Kidney epithelial cell (primary cell): ENCODE measurements at regions not wholly inside any gene's neighbourhood (a gene's known extent, or its start where the extent isn't known, plus 50 kb on each side); places are given as distances from the start of the nearest gene placed in this dataset.

Source experiments
- DNase-seq: peaks from one replicate; pipeline ENCODE4 v3.0.0-alpha.2; 2010; ENCODE audit warnings: low read depth
- H3K27me3 ChIP-seq: 2 replicates; pipeline ENCODE4 v1.6.0; 2011; ENCODE audit warnings: low read length; ENCODE audit not compliant: control insufficient read depth, insufficient read depth
- H3K36me3 ChIP-seq: 2 replicates; pipeline ENCODE4 v1.5.1; 2011; ENCODE audit warnings: low read length; ENCODE audit not compliant: control insufficient read depth, insufficient read depth
- H3K4me3 ChIP-seq: 2 replicates; pipeline ENCODE4 v1.5.1; 2011; ENCODE audit warnings: low read depth, mild to moderate bottlenecking, control low read depth, low read length
- CTCF ChIP-seq: IDR thresholded peaks from 2 replicates; pipeline ENCODE4 v1.5.1; 2011; ENCODE audit warnings: mild to moderate bottlenecking, moderate library complexity, low read length, control low read depth, inconsistent platforms; ENCODE audit not compliant: insufficient read depth, poor library complexity, severe bottlenecking

- no peaks in the 10 kb centered on the region for H3K27me3 ChIP-seq
- no peaks in the 10 kb centered on the region for H3K36me3 ChIP-seq
- H3K4me3 ChIP-seq, result no peak overlapping the region
- no peak for DNase-seq
- no peak for TF ChIP-seq CTCF
Observed at GRCh38 chr18:68241881-68242280, 473.0 kb downstream of the TMX3 start.

DNA sequence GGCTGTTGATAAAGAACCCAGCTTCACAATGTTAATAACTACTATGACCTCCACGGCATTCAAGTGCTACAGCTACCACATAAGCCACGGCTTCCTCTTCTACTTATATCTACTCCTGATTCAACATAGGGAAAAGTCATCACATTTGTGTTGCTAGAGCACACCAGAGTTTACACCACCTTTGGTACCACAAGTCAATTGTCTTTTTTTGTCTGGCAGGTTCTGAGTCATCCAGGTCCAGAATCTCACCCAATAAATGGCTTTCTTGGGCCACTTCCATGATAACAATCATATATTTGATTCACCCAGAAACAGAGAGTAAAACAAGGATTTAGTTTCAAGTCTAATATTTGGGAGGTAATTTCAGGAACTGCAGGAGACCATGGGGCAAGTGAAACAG, 480.2 kb downstream of the TMX3 start:
- no peak for DNase-seq
- no peaks in the 10 kb centered on the region for H3K27me3 ChIP-seq

GRCh38 chr18:68234131-68234530, 480.8 kb downstream of the TMX3 start:
- DNase-seq, result no peak
- no peak for TF ChIP-seq CTCF
- H3K27me3 ChIP-seq, result no peaks in the 10 kb centered on the region
- H3K36me3 ChIP-seq, result no peaks in the 10 kb centered on the region
- no peak overlapping the region for H3K4me3 ChIP-seq

More for the DNA sequence above, 480.2 kb downstream of the TMX3 start:
- Histone ChIP-seq H3K4me3 (no peak overlapping the region), H3K36me3 (no peaks in the 10 kb centered on the region)
- no peak for TF ChIP-seq CTCF

- H3K27me3 ChIP-seq, result no peaks in the 10 kb centered on the region
- TF ChIP-seq CTCF, result no peak
Observed at GRCh38 chr18:68233018-68233417, 481.9 kb downstream of the TMX3 start.

GRCh38 chr18:68229351-68229750, 485.6 kb downstream of the TMX3 start:
- no peaks in the 10 kb centered on the region for H3K27me3 ChIP-seq
- no peak overlapping the region for H3K4me3 ChIP-seq
- no peak for TF ChIP-seq CTCF
- DNase-seq, result no peak
- H3K36me3 ChIP-seq, result no peaks in the 10 kb centered on the region

More at GRCh38 chr18:68233018-68233417, 481.9 kb downstream of the TMX3 start:
- H3K36me3 ChIP-seq, result no peaks in the 10 kb centered on the region
- H3K4me3 ChIP-seq, result no peak overlapping the region
- no peak for DNase-seq

GRCh38 chr18:68221111-68221724, 493.7 kb downstream of the TMX3 start:
- Histone ChIP-seq H3K4me3 (no peak overlapping the region), H3K36me3 (no peaks in the 10 kb centered on the region), H3K27me3 (no peaks in the 10 kb centered on the region)
- no peak for DNase-seq
- no peak for TF ChIP-seq CTCF
